NAMALWA (cell line): ENCODE measurements at regions not wholly inside any gene's neighbourhood (a gene's known extent, or its start where the extent isn't known, plus 50 kb on each side); places are given as distances from the start of the nearest gene placed in this dataset.

Source experiments
- DNase-seq: peaks from one replicate; pipeline ENCODE4 v3.0.0-alpha.2; 2015; ENCODE audit warnings: low spot score

DNA sequence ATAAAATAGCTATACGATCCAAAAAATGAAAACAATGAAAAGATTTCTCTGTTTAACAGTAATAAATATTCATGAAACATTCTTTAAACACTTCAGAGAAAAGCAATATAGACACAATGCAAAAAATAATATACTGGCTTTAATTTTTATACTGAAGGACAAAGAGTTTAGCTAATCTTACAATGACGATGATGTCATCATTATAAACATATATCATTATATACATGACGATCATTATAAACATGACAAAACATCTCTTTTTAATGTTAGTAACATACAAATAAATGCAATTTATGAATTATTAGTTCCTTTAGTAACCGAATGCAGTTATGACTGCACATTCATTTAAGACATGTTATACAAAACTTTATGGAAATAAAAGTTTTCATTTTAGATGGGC is 1434.6 kb downstream of the PCDH18 start:
- no peak for DNase-seq

DNA sequence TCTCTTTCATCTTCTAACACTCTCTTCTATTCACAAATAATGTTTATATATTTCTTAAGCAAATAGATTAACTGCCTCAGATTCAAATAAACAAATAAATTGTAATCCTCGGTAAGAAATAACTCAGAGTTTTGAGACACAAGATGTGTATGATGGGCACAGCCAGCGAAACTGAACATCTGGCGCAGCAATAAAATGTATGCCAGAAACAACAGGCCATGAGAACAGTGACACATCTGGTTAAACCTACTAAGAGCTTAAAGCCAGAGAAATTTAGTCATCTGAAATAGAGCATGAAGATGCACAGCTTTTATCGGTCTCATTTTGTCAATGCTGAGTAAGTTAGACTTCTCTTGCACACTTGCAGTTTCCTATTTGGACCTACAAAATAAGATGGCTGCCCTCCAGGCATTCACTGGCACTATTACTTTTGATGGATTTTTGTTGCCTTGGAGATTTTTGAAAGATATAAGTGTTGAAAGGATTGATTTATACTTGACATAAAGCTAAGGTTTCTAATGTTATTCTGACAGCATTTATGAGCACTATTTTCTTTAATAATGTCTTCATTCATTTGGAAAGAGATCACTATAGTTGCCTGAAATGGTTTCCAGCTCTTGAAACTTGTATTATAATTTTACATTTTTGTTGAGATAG is 1444.0 kb downstream of the PCDH18 start:
- no peak for DNase-seq

DNA sequence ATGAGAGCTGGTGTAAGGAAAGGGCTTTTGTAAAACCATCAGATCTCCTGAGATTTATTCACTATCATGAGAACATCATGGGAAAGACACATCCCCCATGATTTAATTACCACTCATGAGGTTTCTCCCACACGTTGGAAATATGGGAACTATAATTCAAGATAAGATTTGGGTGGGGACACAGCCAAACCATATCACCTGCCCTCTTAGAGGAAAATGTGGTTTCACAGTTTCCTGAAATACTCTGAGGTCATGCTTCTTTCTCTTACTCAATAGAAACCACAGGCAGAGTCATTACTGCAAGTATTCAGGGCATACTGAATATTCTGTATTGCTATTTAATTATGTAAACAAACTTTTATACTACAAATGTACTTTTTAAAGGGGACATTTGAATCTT is 1453.3 kb downstream of the PCDH18 start:
- DNase-seq = no peak

DNA sequence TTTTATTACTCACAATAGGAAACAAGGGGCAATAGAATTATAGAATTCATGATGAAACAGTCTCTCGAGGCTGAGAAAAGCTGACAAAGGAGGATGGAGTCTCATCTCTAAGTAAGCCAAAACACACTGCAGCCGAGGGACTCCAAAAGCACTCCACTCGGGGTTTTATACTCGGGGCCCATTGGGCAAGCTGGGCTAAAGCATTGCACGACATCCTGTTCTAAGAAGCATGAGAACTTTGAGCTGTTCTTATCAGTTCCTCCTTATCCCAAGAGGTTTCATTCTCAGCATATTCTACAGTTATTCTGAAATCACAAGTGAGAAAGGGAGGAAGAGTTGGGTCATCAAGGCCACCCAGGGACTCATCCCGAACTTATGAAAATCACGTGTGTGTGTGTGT is 1475.5 kb downstream of the PCDH18 start:
- DNase-seq = no peak

DNA sequence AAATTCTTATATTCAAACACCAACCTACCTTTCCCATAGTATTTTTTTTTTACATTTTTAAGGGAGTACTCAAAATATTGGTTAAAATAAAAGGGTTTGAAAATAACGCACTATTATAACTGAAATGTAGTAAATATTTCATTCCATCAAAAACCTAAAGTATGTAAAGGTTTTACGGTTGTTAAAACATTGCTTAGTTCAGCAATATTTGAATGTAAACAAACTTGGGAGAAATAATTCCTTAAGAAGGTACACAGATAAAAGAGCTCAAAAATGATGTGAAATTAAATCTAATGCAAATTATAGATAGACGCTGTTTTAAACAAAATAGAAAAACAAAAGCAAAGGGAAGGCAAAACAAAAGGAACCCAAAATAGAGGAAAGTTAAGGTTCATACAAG is 1476.9 kb downstream of the PCDH18 start:
- no peak for DNase-seq

DNA sequence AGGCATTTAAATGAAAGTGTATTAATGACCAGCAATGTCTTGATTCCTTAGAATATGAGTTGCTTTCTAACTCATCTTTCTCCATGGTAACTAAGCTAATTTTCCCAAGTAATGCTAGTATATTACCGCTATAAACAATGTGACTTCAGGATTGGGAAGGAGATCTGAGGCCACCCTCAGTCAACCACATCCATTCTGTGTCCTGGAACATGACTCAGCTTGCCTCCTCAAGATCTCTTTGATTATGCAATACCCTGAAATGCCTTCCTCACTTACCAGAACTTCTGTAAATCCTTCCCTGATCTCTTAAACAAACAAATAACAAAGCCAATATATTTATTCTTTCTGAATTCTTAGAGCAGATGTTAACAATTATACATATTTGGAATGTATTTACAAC is 1495.5 kb downstream of the PCDH18 start:
- DNase-seq = no peak

DNA sequence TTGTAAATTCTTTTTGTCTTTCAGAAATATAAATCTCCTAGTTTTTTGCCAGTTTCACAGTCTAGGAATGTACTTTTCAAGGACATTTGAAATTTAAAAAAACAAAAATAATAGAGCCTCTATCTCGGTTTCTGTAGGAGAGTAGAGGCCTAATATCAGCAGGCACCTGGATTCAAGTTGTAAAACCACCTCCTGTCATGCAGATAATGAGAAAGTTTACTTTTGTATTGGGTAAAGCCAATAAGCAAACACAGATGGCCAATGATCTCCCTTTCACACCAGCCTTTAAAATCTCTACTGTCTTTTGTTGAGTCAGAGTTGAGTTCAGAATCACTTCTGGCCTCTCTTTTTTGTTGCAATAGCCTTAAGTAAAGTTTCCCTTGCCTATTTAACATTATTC is 1499.9 kb downstream of the PCDH18 start:
- DNase-seq = no peak

DNA sequence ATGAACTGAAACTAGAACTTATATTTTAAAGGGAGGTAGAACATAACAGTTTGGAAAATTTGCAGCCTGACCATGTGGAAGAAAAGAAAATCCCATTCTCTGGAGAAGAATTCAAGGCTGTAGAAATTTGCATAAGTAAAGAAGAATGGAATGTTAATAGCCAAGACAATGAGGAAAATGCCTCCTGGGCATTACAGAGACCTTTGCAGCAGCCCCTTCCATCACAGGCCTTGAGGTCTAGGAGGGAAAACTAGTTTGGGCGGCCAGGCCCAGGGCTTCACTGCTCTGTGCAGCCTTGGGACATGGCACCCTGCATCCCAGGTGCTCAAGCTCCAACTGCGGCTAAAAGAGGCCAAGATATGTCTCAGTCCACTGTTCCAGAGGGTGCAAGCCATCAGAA is 1506.8 kb downstream of the PCDH18 start:
- no peak for DNase-seq

DNA sequence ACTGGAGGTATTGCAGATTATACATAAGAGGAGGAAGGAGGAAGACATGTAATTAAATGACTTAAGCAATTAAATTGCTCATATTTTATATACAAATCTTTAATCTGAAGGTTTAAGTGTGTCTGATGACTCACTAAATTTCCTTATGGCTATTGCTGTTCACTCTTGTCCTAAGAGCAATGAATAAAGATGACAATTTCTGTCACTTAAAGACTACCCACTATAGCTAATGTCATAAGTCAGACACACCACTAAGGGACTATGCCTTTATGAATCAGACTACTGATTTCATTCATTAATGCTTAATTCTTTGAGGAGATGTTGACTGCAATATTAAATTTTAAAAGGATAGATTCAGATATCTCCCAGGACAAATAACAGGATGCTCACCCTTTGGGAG is 1514.7 kb downstream of the PCDH18 start:
- DNase-seq = no peak

DNA sequence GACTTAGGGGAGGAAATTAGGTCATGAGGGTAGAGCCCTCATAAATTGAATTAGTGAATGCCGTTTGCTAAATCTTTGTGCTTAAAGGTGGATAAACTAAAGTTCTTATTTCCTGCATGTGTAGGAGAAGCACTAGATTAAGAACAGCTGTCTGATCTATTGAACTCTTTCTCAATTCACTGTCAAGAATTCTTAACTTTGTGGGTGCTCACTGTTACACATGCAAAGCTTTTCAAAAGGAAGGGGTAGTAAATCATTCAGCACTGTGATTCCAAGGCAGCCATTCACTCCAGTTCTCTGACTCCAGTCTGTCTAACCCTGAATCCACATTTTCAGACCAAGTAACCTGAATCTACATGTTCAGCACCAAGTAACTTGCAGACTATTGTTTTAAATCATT is 1520.1 kb downstream of the PCDH18 start:
- no peak for DNase-seq

DNA sequence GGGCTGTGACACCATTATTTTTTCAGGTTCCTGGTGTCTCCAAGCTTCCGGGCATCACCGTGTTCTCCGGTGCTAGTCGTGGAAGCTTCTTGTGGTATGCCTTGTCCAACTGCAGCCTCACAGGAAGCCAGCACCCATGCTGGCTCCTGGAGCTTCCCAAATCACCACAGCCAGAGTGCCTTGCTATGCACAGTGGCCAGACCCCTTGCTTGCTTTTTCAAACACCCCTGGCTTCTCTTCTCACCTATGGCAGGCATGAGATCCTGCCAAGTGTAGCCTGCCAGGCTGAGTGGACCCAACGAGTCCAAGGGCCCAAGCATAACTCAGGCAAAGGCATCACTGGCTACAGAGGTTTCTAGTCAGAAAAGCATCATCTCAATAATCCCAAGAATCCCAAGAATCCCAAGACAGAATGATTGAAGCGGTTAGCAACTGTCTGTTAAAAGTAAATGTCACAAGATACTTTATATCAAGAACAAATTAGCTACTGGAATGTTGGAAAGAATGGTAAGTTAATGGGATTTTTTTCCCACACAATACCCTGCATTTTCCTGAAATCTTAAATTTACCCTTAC is 1522.9 kb downstream of the PCDH18 start:
- no peak for DNase-seq

DNA sequence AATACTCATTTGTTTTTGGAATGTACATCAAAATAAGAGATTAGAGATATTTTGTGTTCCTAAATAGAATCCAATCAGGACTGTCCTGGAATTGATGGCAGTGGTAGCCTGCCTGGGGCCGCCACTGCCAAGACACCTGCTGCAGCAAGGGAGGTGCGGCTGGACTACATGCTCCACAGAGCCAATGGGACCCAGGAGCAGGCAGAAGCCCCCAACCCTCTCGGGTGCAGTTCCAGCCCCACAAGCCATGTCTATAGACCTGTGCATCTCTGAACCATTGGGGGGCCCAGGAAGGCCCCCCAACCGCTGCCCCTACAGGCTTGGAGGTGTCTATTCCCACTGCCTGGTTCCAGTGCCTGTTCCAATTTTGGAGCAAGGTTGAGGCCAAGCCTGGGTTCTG is 1524.3 kb downstream of the PCDH18 start:
- no peak for DNase-seq

DNA sequence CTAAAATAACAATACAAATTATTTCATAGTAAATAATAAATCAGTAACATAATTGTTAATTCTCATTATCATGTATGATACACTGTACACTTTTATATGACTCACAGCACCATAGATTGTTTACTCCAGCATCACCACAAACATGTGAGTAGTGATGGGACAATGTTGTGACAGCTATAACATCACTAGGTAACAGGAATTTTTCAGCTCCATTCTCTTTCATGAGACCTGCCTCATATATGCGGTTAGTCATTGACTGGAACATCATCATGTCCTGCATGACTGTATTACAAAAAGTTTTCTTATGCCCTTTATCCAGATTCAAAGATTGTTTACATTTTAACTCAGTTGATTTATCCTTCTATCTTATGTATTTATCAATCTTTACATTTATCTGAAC is 1530.0 kb downstream of the PCDH18 start:
- DNase-seq = no peak

DNA sequence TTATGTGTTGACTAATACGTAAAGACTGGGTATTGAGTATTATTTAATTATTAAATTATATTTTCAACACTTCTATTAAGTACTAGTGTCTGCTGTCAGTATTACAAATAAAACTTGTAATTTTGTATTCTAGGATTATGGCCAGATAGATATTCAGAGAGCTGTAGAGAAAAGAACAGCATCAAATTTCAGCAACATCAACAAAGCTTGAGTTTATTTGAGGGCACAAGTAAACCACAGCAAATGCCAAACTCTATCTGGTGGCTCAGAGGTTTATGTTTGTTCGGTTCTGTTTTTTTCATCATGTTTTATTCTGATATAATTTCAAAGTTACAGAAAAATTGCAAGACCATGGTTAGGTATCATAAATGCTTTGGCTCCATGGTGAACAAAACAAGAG is 1530.5 kb downstream of the PCDH18 start:
- no peak for DNase-seq

DNA sequence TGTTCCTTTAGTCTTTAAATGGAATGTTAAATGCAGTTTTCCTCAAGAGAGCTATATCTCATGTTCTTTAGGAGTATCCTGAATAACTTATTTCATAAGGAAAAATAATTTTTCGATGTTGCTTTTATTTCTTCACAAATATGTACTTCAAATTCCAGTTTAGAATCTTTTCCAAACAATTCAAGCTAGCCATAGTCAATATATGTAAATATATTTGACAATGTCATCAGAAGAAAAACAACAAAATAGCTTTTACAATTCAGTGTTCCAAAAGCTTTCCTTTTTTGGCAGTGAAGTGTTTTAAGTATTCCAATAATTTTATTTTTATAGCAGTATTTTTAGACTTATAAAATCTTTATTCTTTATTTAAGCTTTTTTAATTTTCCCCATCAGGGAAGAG is 1532.0 kb downstream of the PCDH18 start:
- no peak for DNase-seq

DNA sequence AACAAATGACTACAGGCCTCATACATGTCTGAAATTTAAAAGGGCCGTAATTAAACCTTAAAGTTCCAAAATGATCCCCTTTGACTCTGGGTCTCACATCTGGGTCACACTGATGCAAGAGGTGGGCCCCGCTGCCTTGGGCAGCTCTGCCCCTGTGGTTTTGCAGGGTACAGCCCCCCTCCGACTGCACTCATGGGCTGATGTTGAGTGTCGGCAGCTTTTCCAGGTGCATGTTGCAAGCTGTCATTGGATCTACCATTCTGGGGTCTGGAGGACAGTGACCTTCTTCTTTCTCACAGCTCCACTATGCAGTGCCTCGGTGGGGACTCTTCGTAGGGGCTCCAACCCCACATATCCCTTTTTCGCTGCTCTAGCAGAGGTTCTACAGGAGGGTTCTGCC is 1537.9 kb downstream of the PCDH18 start:
- DNase-seq = no peak

DNA sequence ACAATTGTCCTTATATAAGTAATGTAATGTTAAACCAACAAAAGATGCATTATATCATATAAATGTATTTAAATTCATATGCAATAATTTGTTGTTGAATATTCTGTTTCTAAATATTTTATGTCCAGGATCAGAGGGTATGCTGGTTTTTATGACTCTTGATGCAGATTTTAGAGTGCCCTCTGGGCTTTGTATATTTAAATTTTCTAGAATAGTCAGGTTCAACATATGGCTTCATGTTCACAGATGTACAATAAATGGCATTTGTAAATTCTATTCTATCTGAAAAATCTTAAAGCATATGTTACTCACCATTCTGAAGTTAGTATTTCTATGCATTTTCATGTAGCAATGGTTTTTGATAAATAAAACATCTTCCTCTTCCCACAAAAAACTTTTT is 1555.4 kb downstream of the PCDH18 start:
- DNase-seq = no peak

DNA sequence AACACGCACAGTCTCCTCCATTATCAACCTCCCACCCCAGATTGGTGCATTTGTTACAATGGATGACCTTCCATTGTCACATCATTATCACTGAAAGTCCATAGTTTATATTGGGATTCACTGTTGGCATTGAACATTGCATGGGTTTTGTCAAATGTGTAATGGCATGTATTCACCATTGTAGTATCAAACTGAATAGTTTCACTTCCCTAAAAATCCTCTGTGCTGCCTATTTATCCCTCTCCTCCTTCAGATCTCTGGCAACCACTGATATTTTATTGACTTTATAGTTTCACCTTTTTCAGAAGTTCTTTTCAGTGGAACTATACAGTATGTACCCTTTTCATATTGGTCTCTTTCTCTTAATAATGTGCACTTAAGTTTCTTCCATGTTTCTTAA is 1565.4 kb downstream of the PCDH18 start:
- DNase-seq = peak; percentile 17

DNA sequence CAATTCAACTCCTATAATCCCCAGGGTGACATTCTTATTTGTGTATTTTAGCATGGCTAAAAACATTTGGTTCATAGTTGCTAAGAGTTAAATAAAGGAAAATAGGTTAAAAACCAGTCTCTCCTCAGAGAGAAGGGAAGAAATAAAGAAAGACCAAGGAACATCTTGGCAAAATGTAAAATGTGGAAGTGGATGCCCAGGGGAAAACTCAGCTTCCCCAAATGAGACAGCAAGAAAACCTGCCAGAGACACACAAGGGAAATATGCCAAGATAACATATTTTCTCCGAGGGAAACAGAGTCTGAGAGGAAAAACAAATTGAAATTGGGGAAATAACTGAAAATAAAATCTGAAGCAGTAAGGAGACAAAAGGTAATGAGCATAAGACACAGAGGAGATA is 1569.3 kb downstream of the PCDH18 start:
- no peak for DNase-seq

DNA sequence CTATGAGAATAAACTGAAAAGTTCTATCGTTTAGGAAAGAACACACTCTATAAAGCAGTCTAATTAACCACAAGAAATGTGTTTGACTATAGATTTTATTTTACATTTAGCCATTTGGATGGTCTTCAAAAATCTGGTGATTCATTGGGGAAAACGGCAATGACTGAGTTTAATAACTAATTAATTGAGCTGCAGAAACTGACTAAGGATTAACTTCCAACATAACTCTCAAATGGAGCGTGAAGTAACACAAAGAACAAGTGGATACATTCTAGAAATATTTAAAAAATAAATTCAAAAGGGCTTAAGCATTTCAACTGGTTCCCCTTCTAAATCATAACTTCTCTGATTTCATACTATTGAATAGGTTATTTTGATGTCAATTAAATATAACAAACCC is 1582.4 kb downstream of the PCDH18 start:
- DNase-seq = no peak

DNA sequence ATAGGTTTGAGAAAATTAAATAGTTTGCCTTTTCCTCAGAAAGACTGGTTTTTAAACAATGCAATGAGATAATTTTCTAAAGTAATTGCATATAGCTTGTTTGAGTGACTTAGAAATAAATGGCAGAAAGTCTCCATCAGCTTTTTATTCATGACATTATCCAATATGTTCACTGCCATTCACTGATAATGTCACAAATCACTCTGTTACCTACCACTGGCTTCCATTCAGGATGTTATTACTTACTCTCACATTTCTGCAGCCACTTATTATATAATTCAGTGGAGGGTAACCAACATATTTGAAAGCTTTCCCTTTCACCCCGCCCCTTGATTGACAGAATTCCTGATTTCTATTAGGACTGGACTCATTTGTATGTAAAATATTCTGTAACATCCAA is 1583.5 kb downstream of the PCDH18 start:
- DNase-seq = no peak

DNA sequence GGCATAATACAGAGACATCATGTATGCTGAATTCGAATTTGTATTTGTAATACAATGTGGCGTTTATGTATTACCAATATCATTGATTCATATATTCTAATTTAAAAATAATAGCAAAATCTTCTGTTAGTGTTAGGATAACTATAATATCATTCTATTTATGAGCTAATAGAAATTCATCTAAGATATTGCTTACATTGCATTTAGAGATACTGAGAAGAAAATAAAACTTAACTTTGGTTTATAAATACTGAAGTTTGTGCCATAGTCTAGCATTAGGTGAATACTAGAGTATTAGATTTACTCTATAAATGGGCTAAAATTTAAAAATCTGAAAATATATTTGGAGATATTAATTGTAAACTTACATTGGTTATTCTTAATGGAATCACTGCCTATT is 1590.6 kb downstream of the PCDH18 start:
- no peak for DNase-seq

DNA sequence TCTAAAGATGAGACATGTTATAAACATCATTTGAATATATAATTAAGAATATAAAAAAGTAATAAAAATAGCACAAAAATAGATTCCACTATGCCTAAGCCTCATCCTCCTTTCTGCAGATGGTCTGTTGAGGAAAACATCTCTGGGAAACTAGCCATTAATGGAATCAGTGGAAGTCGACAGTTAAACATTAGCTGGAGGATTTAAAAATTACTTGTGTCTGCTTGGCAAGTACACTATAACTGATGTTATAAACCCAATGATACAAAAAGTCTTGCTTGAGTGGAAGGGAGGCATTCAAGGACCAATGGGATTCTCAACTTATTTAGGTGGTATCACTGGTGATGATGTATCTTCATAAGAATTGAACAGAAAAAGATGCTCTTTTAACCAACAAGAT is 1598.3 kb downstream of the PCDH18 start:
- no peak for DNase-seq

DNA sequence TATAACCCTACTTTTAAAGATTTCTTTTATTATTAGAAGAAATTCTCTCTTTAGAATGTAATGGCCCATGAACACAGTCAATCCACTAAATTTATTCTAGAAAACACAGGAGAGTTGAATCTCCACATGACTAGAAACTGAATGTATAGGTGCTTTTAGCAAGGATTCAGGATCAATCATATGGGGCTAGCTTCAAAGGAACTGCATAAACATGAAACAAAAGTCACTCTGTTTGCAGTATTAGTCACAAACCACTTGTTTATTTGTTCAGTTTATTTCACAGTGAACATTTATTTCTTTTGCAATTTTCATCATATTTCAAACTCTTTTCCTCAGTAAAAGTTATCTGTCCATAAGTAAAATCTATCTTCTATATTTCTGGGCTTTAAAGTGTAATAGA is 1604.6 kb downstream of the PCDH18 start:
- no peak for DNase-seq

DNA sequence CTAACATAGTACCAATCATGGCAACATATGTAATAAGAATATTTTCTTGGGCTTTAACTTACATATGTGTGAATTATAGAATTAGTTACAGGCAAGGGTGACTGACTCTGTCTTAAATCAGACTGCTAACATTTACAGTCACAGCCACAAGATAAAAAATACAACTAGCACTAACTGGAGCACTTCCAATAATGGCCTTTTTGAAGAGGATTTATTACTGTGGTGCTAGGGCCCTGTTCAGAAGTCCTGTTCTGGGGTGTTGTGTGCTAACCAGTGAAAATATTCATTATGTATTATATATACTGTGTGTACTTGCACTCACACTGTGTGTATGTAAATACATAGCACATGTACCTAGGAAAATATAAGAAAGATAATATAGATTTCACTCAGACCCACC is 1611.2 kb downstream of the PCDH18 start:
- no peak for DNase-seq
